ENCODE measurements at regions not wholly inside any gene's neighbourhood (a gene's known extent, or its start where the extent isn't known, plus 50 kb on each side); places are given as distances from the start of the nearest gene placed in this dataset.

- TF ChIP-seq, protein P1, sequence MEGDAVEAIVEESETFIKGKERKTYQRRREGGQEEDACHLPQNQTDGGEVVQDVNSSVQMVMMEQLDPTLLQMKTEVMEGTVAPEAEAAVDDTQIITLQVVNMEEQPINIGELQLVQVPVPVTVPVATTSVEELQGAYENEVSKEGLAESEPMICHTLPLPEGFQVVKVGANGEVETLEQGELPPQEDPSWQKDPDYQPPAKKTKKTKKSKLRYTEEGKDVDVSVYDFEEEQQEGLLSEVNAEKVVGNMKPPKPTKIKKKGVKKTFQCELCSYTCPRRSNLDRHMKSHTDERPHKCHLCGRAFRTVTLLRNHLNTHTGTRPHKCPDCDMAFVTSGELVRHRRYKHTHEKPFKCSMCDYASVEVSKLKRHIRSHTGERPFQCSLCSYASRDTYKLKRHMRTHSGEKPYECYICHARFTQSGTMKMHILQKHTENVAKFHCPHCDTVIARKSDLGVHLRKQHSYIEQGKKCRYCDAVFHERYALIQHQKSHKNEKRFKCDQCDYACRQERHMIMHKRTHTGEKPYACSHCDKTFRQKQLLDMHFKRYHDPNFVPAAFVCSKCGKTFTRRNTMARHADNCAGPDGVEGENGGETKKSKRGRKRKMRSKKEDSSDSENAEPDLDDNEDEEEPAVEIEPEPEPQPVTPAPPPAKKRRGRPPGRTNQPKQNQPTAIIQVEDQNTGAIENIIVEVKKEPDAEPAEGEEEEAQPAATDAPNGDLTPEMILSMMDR (IDR thresholded peaks at IDR 0.05; ENCODE audit: low read length) = no peak
- TF ChIP-seq EZH2 (optimal IDR thresholded peaks at IDR 0.05; ENCODE audit: low read depth, low read length) = no peak
These were observed 101.4 kb upstream of the PTPN1 start for GRCh38 chr20:50408526-50409364.
